Testis (tissue), 2 donors: ENCODE measurements at regions not wholly inside any gene's neighbourhood (a gene's known extent, or its start where the extent isn't known, plus 50 kb on each side); places are given as distances from the start of the nearest gene placed in this dataset.

Experiments used
- DNase-seq: peaks from one replicate; pipeline ENCODE4 v3.0.0-alpha.2; 2019
- H3K27ac ChIP-seq, 2 donors: fragments of 200-600 bp; sonication (generic); one replicate each; pipeline ENCODE4 v1.5.1; 2019
- H3K27me3 ChIP-seq: fragments of 200-600 bp; sonication (generic); one replicate; pipeline ENCODE4 v1.5.1; 2019
- H3K36me3 ChIP-seq: fragments of 200-600 bp; sonication (generic); one replicate; pipeline ENCODE4 v1.5.1; 2017; ENCODE audit warnings: low read depth; ENCODE audit errors: missing control alignments
- H3K4me1 ChIP-seq: fragments of 200-600 bp; sonication (generic); one replicate; pipeline ENCODE4 v1.5.1; 2019
- H3K4me3 ChIP-seq, 2 donors: fragments of 200-600 bp; sonication (generic); one replicate each; pipeline ENCODE4 v1.5.1; 2017 to 2019
- H3K9me3 ChIP-seq: fragments of 200-600 bp; sonication (generic); one replicate; pipeline ENCODE4 v1.5.1; 2017
- POLR2A ChIP-seq: fragments of 450-650 bp; IDR thresholded peaks from one replicate; pipeline ENCODE4 v1.6.1; 2017; ENCODE audit warnings: antibody characterized with exemption, mild to moderate bottlenecking, moderate library complexity
- WGBS, 2 donors: methylation state at CpG; one replicate each; pipeline ENCODE4 v1.1.5; 2018; 5-methylcytosine and 5-hydroxymethylcytosine counted together
- intact Hi-C: fragments of 100-400 bp; cut with DNase I; formaldehyde crosslinking; loops from one replicate; pipeline ENCODE4 v1.15.1; 2023; ENCODE audit warnings: low total_unique reads
- TF ChIP-seq, protein P1 (sequence below), 3 experiments: fragments of 450-650 bp in 2 of 3; fragments of 200-600 bp in 1 of 3; sonication (generic) in 1 of 3; IDR thresholded peaks; one replicate each; pipeline ENCODE4 v1.5.1; 2016 to 2019; ENCODE audit warnings: antibody characterized with exemption in 3 of 3, mild to moderate bottlenecking in 2 of 3, moderate library complexity in 1 of 3

DNA sequence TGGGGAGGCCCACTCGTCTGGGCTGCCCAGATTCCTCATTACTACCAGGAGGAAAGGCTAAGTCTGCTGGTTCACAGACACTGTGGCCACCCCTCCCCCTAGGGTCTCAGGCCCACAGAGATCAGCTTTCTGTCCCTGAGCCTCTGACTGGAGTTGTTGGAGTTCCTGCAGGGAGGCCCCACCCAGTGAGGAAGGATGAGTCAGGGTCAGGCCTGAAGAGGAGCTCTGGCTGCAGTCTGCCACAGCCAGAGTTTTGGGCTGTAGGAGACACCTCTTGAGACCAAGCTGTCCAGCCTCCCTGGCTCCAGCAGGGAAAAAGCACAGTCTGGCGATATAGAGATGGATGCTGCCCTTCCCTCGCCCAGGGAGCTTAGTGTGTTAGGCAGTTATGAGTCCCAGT, 720.9 kb upstream of the SEMA6D start:
- 88 to 100% methylated on average over 3 of the region's 3 CpGs for WGBS, 2 donors
- DNase-seq: no peak
- Histone ChIP-seq H3K27me3 (no peaks in the 10 kb centered on the region), H3K4me3 (no peak overlapping the region), H3K27ac (no peak overlapping the region), H3K4me1 (no peaks in the 10 kb centered on the region), H3K9me3 (no peaks in the 10 kb centered on the region), H3K36me3 (no peaks in the 10 kb centered on the region)
- TF ChIP-seq, protein P1, sequence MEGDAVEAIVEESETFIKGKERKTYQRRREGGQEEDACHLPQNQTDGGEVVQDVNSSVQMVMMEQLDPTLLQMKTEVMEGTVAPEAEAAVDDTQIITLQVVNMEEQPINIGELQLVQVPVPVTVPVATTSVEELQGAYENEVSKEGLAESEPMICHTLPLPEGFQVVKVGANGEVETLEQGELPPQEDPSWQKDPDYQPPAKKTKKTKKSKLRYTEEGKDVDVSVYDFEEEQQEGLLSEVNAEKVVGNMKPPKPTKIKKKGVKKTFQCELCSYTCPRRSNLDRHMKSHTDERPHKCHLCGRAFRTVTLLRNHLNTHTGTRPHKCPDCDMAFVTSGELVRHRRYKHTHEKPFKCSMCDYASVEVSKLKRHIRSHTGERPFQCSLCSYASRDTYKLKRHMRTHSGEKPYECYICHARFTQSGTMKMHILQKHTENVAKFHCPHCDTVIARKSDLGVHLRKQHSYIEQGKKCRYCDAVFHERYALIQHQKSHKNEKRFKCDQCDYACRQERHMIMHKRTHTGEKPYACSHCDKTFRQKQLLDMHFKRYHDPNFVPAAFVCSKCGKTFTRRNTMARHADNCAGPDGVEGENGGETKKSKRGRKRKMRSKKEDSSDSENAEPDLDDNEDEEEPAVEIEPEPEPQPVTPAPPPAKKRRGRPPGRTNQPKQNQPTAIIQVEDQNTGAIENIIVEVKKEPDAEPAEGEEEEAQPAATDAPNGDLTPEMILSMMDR (IDR thresholded peaks at IDR 0.05): no peak
- no peak for TF ChIP-seq POLR2A
- intact Hi-C loops: no loop called here

GRCh38 chr15:46997501-46997900, 719.8 kb upstream of the SEMA6D start:
- intact Hi-C loops: no loop called here
- H3K9me3 ChIP-seq: no peaks in the 10 kb centered on the region
- no peaks in the 10 kb centered on the region for H3K36me3 ChIP-seq
- H3K4me1 ChIP-seq: no peaks in the 10 kb centered on the region
- no peak for DNase-seq
- no peak overlapping the region for H3K27ac ChIP-seq
- TF ChIP-seq, protein P1 (IDR thresholded peaks at IDR 0.05): no peak
- no peak for TF ChIP-seq POLR2A
- no peaks in the 10 kb centered on the region for H3K27me3 ChIP-seq
- WGBS, 2 donors: 50 to 53% methylated on average over 3 of the region's 3 CpGs
- no peak overlapping the region for H3K4me3 ChIP-seq

GRCh38 chr15:47003568-47003967, 713.7 kb upstream of the SEMA6D start:
- Histone ChIP-seq H3K27me3 (no peaks in the 10 kb centered on the region), H3K27ac (no peak overlapping the region), H3K9me3 (no peaks in the 10 kb centered on the region), H3K36me3 (no peaks in the 10 kb centered on the region), H3K4me1 (no peaks in the 10 kb centered on the region), H3K4me3 (no peak overlapping the region)
- no peak for TF ChIP-seq POLR2A
- TF ChIP-seq, protein P1 (IDR thresholded peaks at IDR 0.05): no peak
- intact Hi-C loops: no loop called here
- WGBS, 2 donors: 29 to 50% methylated on average over 1 of the region's 1 CpG
- DNase-seq: no peak

DNA sequence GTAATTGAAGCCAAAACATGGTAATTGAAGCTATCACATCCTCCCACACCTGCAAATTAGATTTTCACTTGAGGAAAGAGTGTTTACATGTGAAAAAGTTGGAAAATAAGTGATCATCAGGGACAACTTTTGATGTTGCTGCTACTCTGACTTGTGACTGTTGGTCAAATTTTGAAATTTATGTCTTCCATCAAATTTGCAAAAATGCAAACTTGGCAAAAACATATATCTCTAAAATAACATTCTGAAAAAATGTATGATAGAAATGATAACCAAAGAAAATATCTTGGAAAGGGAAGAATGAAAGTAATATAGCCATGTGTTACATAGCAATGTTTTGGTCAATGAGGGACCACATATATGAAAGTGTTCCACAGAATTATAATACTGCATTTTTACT, 703.9 kb upstream of the SEMA6D start:
- Histone ChIP-seq H3K4me3 (no peak overlapping the region), H3K4me1 (no peaks in the 10 kb centered on the region), H3K36me3 (no peaks in the 10 kb centered on the region), H3K9me3 (no peaks in the 10 kb centered on the region), H3K27ac (no peak overlapping the region), H3K27me3 (no peaks in the 10 kb centered on the region)
- no peak for TF ChIP-seq POLR2A
- TF ChIP-seq, protein P1 (IDR thresholded peaks at IDR 0.05): no peak
- intact Hi-C loops: no loop called here
- no peak for DNase-seq

- no peaks in the 10 kb centered on the region for H3K9me3 ChIP-seq
- H3K4me3 ChIP-seq: no peak overlapping the region
- DNase-seq: no peak
- TF ChIP-seq POLR2A: no peak
- TF ChIP-seq, protein P1 (IDR thresholded peaks at IDR 0.05): no peak
- no peaks in the 10 kb centered on the region for H3K27me3 ChIP-seq
- no peaks in the 10 kb centered on the region for H3K36me3 ChIP-seq
- H3K27ac ChIP-seq: no peak overlapping the region
- H3K4me1 ChIP-seq: no peaks in the 10 kb centered on the region
- intact Hi-C loops: no loop called here
- 69 to 77% methylated on average over 5 of the region's 5 CpGs for WGBS, 2 donors
Observed at GRCh38 chr15:47027322-47027946, 689.9 kb upstream of the SEMA6D start.
